Neural progenitor cell (in vitro differentiated cells): ENCODE measurements at regions not wholly inside any gene's neighbourhood (a gene's known extent, or its start where the extent isn't known, plus 50 kb on each side); places are given as distances from the start of the nearest gene placed in this dataset.

ENCODE experiments used
- DNase-seq: peaks from one replicate; pipeline ENCODE4 v3.0.0-alpha.2; 2016; ENCODE audit warnings: low spot score
- H2AFZ ChIP-seq: fragments of 200-600 bp; sonication (generic); replicated peaks from 2 replicates; pipeline ENCODE4 v1.6.1; 2016; ENCODE audit warnings: antibody characterized with exemption
- H3F3A ChIP-seq: fragments of 200-600 bp; sonication (generic); 2 replicates; pipeline ENCODE4 v1.6.1; 2016; ENCODE audit warnings: antibody characterized with exemption, low read depth
- H3K27ac ChIP-seq: fragments of 200-600 bp; sonication (generic); 2 replicates; pipeline ENCODE4 v1.5.1; 2016; ENCODE audit warnings: mild to moderate bottlenecking
- H3K27me3 ChIP-seq: fragments of 200-600 bp; sonication (generic); 2 replicates; pipeline ENCODE4 v1.6.1; 2016; ENCODE audit warnings: mild to moderate bottlenecking, moderate library complexity
- H3K36me3 ChIP-seq: fragments of 200-600 bp; sonication (generic); 2 replicates; pipeline ENCODE4 v1.5.1; 2016
- H3K4me1 ChIP-seq: fragments of 200-600 bp; sonication (generic); 2 replicates; pipeline ENCODE4 v1.6.1; 2016; ENCODE audit warnings: mixed run types
- H3K4me2 ChIP-seq: fragments of 200-600 bp; sonication (generic); 2 replicates; pipeline ENCODE4 v1.6.1; 2016
- H3K4me3 ChIP-seq: fragments of 200-600 bp; sonication (generic); 2 replicates; pipeline ENCODE4 v1.5.1; 2016
- H3K79me2 ChIP-seq: fragments of 200-600 bp; sonication (generic); 2 replicates; pipeline ENCODE4 v1.6.1; 2016; ENCODE audit warnings: low read depth
- H3K9ac ChIP-seq: fragments of 200-600 bp; sonication (generic); 2 replicates; pipeline ENCODE4 v1.6.1; 2016
- H3K9me3 ChIP-seq: fragments of 200-600 bp; sonication (generic); 2 replicates; pipeline ENCODE4 v1.5.1; 2016; ENCODE audit warnings: low read depth
- H4K20me1 ChIP-seq: fragments of 200-600 bp; sonication (generic); 2 replicates; pipeline ENCODE4 v1.6.1; 2016; ENCODE audit warnings: low read depth
- H3K27ac Mint-ChIP-seq: 3 replicates; pipeline ENCODE4 v1.8.0; 2021; ENCODE audit warnings: mixed read lengths
- H3K27me3 Mint-ChIP-seq: 2 replicates; pipeline ENCODE4 v1.8.0; 2022; ENCODE audit warnings: low read depth, mild to moderate bottlenecking, inconsistent platforms, moderate library complexity, mixed read lengths; ENCODE audit not compliant: insufficient read depth
- H3K36me3 Mint-ChIP-seq: 3 replicates; pipeline ENCODE4 v1.8.0; 2021; ENCODE audit warnings: mixed read lengths
- H3K4me1 Mint-ChIP-seq: 3 replicates; pipeline ENCODE4 v1.8.0; 2021; ENCODE audit warnings: mixed read lengths
- H3K4me3 Mint-ChIP-seq: 3 replicates; pipeline ENCODE4 v1.8.0; 2021; ENCODE audit warnings: mild to moderate bottlenecking, moderate library complexity, mixed read lengths
- H3K9me3 Mint-ChIP-seq: 3 replicates; pipeline ENCODE4 v1.8.0; 2020; ENCODE audit warnings: mixed read lengths
- CTCF ChIP-seq: fragments of 200-600 bp; sonication (generic); IDR thresholded peaks from 2 replicates; pipeline ENCODE4 v1.5.1; 2017; ENCODE audit warnings: antibody characterized with exemption, mild to moderate bottlenecking
- EZH2 ChIP-seq: fragments of 200-600 bp; sonication (generic); IDR thresholded peaks from 2 replicates; pipeline ENCODE4 v1.6.1; 2017; ENCODE audit warnings: antibody characterized with exemption, mild to moderate bottlenecking, moderate library complexity
- EZH2phosphoT487 ChIP-seq: fragments of 200-600 bp; sonication (generic); IDR thresholded peaks from 2 replicates; pipeline ENCODE4 v1.6.1; 2017; ENCODE audit warnings: antibody characterized with exemption

- Mint-ChIP-seq H3K27ac (peak overlapping the region; percentile 93), H3K4me1 (peaks cover 47% of the 10 kb centered on the region), H3K36me3 (peaks cover 3% of the 10 kb centered on the region), H3K4me3 (peak overlapping the region; percentile 64), H3K27me3 (peaks cover 3% of the 10 kb centered on the region), H3K9me3 (peaks cover 2% of the 10 kb centered on the region)
- peaks cover 52% of the 10 kb centered on the region for H3K4me1 ChIP-seq
- no peak overlapping the region for H3K9ac ChIP-seq
- no peaks in the 10 kb centered on the region for H4K20me1 ChIP-seq
- peak; percentile 87 for DNase-seq
- H3K4me2 ChIP-seq = peak overlapping the region; percentile 56
- H3K9me3 ChIP-seq = no peaks in the 10 kb centered on the region
- no peak overlapping the region for H3K4me3 ChIP-seq
- H2AFZ ChIP-seq = no peak overlapping the region
- no peaks in the 10 kb centered on the region for H3K36me3 ChIP-seq
- H3K27ac ChIP-seq = peak overlapping the region; percentile 76
- H3F3A ChIP-seq = peaks cover 27% of the 10 kb centered on the region
- no peak for TF ChIP-seq CTCF
- no peak for TF ChIP-seq EZH2phosphoT487
- TF ChIP-seq EZH2 = no peak
- no peaks in the 10 kb centered on the region for H3K79me2 ChIP-seq
- no peaks in the 10 kb centered on the region for H3K27me3 ChIP-seq
These were observed 398.8 kb upstream of the NFE2L3 start for GRCh38 chr7:25752967-25753791.

GRCh38 chr7:25753837-25754236, 398.2 kb upstream of the NFE2L3 start:
- H3K27ac Mint-ChIP-seq = peak overlapping the region; percentile 91
- no peaks in the 10 kb centered on the region for H3K9me3 ChIP-seq
- H3K27ac ChIP-seq = no peak overlapping the region
- H3K27me3 Mint-ChIP-seq = peaks cover 3% of the 10 kb centered on the region
- no peak overlapping the region for H3K9ac ChIP-seq
- no peak for TF ChIP-seq EZH2phosphoT487
- TF ChIP-seq EZH2 = no peak
- no peak for TF ChIP-seq CTCF
- H3K4me3 ChIP-seq = no peak overlapping the region
- peaks cover 56% of the 10 kb centered on the region for H3K4me1 ChIP-seq
- H3F3A ChIP-seq = peaks cover 27% of the 10 kb centered on the region
- H3K27me3 ChIP-seq = no peaks in the 10 kb centered on the region
- peaks cover 49% of the 10 kb centered on the region for H3K4me1 Mint-ChIP-seq
- H3K4me2 ChIP-seq = peak overlapping the region; percentile 56
- H2AFZ ChIP-seq = no peak overlapping the region
- peaks cover 3% of the 10 kb centered on the region for H3K36me3 Mint-ChIP-seq
- H3K9me3 Mint-ChIP-seq = peaks cover 2% of the 10 kb centered on the region
- DNase-seq = no peak
- H4K20me1 ChIP-seq = no peaks in the 10 kb centered on the region
- H3K4me3 Mint-ChIP-seq = peak overlapping the region; percentile 55
- no peaks in the 10 kb centered on the region for H3K79me2 ChIP-seq
- H3K36me3 ChIP-seq = no peaks in the 10 kb centered on the region

GRCh38 chr7:25754333-25754732, 397.7 kb upstream of the NFE2L3 start:
- Histone ChIP-seq H3K27me3 (no peaks in the 10 kb centered on the region), H3F3A (peaks cover 30% of the 10 kb centered on the region), H3K36me3 (no peaks in the 10 kb centered on the region), H3K9ac (no peak overlapping the region), H3K27ac (no peak overlapping the region), H3K4me2 (no peak overlapping the region), H3K4me3 (no peak overlapping the region), H2AFZ (no peak overlapping the region), H4K20me1 (no peaks in the 10 kb centered on the region), H3K4me1 (peaks cover 61% of the 10 kb centered on the region), H3K9me3 (no peaks in the 10 kb centered on the region), H3K79me2 (no peaks in the 10 kb centered on the region)
- Mint-ChIP-seq H3K27ac (peak overlapping the region; percentile 91), H3K9me3 (peaks cover 2% of the 10 kb centered on the region), H3K4me3 (no peak overlapping the region), H3K36me3 (peaks cover 3% of the 10 kb centered on the region), H3K27me3 (peaks cover 3% of the 10 kb centered on the region), H3K4me1 (peaks cover 50% of the 10 kb centered on the region)
- TF ChIP-seq CTCF = no peak
- no peak for TF ChIP-seq EZH2phosphoT487
- no peak for TF ChIP-seq EZH2
- DNase-seq = no peak
